GM10248 (cell line): ENCODE measurements at regions not wholly inside any gene's neighbourhood (a gene's known extent, or its start where the extent isn't known, plus 50 kb on each side); places are given as distances from the start of the nearest gene placed in this dataset.

Experiments used
- CTCF ChIA-PET: fragments of 300-600 bp; sonication (Branson Sonifier 250); formaldehyde crosslinking; extraction: SDS; loops from one replicate; lab custom pipeline; 2021; ENCODE audit warnings: antibody characterized with exemption; lab: Yijun Ruan, JAX
- POLR2A ChIA-PET: fragments of 350-650 bp; sonication (Branson Sonifier 250); formaldehyde crosslinking; extraction: SDS; loops from one replicate; lab custom pipeline; 2020; ENCODE audit warnings: antibody characterized with exemption; lab: Yijun Ruan, JAX
- DNase-seq: peaks from one replicate; pipeline ENCODE4 v3.0.0; 2012; ENCODE audit errors: extremely low spot score
- CTCF ChIP-seq: IDR thresholded peaks from 2 replicates; pipeline ENCODE4 v1.5.1; 2012; ENCODE audit warnings: mild to moderate bottlenecking, low read depth; ENCODE audit errors: extremely low read depth, missing control alignments, control extremely low read depth

- ChIA-PET CTCF (interaction anchor here (1.4 kb wide), 1 partner anchor 12 kb away, joined by 3 read pairs; no protein-coding TSS in a partner anchor), POLR2A (no interaction called here)
- TF ChIP-seq CTCF: no peak
- no peak for DNase-seq
Measured at GRCh38 chr1:94726981-94727685, 93.0 kb upstream of the SLC44A3 start.

GRCh38 chr1:94725566-94725965 lies 94.6 kb upstream of the SLC44A3 start:
- TF ChIP-seq CTCF: no peak
- ChIA-PET CTCF (interaction anchor here (0.7 to 1.4 kb wide), 2 partner anchors 10 to 79 kb away, joined by 3 read pairs; no protein-coding TSS in a partner anchor), POLR2A (no interaction called here)
- no peak for DNase-seq

- ChIA-PET POLR2A (no interaction called here), CTCF (no interaction called here)
- no peak for DNase-seq
- no peak for TF ChIP-seq CTCF
Measured at GRCh38 chr1:94723894-94724293, 96.3 kb upstream of the SLC44A3 start.

- CTCF ChIA-PET: interaction anchor here (0.8 kb wide), 1 partner anchor 10 kb away, joined by 3 read pairs; no protein-coding TSS in a partner anchor
- no peak for DNase-seq
- POLR2A ChIA-PET: no interaction called here
- TF ChIP-seq CTCF: no peak
Measured at GRCh38 chr1:94723463-94723862, 96.7 kb upstream of the SLC44A3 start.

DNA sequence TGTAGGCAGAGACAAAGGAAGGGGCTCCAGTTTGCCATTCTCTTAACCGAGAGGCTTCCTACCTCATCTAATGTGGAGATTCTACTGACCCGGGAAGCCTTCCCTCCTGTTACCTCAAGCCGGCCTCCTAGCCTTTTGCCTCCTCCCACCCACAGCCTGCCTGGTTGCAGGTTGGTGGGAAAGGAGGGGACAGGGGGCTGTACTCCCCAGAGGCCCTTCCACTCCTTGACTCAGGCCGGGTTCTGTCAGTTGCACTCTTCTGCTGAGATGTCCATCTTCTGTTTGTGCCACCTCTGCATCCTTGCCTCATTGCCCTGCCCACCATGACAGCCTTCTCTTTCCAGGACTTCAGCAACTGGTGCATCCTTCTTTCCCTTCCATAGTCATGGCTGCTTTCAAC lies 98.0 kb upstream of the SLC44A3 start:
- ChIA-PET POLR2A (no interaction called here), CTCF (interaction anchor here (1.1 to 1.8 kb wide), 2 partner anchors 8 to 12 kb away, joined by 4 to 7 read pairs; no protein-coding TSS in a partner anchor)
- no peak for TF ChIP-seq CTCF
- DNase-seq: no peak

DNA sequence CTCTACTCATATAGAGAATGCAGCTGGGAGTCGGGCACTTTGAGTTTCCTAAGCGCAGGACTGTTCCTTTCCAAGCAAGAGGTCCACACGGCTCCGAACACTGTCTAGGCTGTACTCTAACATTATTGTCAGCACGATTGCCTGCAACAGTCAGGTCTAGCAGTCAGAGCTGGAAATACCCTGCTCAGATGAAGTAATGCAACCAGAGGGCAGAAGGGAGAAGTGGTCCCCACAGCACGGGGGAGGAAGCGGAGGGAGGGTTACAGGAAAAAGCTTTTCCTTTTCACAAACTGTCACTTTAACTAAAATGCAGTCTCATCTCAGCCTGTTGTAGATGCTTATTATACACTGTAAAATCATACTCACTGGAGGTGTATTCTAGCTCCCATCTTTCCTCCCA lies 98.9 kb upstream of the SLC44A3 start:
- CTCF ChIA-PET: interaction anchor here (0.9 to 1.8 kb wide), 7 partner anchors 11 to 85 kb away, joined by 3 to 6 read pairs (median 3); no protein-coding TSS in a partner anchor
- DNase-seq: peak; percentile 66
- POLR2A ChIA-PET: no interaction called here
- no peak for TF ChIP-seq CTCF
